ENCODE measurements at regions not wholly inside any gene's neighbourhood (a gene's known extent, or its start where the extent isn't known, plus 50 kb on each side); places are given as distances from the start of the nearest gene placed in this dataset.
"Not testable (repeated sequence)": the region's sequence is repeated elsewhere in the genome, so short reads cannot be mapped to it uniquely, and the experiment has no call there.

DNA sequence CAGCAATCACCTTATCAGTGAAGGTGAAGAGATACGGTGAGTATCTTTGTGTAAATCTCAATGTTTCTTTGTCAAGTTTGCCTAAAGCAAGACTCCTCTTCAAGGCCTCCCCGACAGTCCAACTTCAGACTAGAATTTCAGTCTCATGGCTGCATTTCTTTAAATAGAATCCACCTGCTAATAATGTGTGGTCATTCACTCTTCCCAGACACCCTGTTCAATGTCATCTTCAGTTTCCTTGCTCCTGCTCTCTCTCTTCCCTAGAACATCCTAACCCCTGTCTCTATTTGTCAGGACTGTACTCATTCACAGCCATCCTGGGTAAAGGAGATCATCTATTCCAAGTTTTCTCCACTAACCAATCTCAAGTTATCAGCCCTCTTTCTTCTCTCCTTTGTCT lies 267.3 kb downstream of the EN1 start:
- Histone ChIP-seq H4K20me1 (ENCODE audit: low read depth) (peaks cover 4% of the 10 kb centered on the region), H3K36me3 (no peaks in the 10 kb centered on the region), H3K9ac (no peak overlapping the region), H3K9me3 (ENCODE audit: low read depth) (no peaks in the 10 kb centered on the region), H3F3A (ENCODE audit: low read depth) (peaks cover 7% of the 10 kb centered on the region), H3K4me1 (peaks cover 6% of the 10 kb centered on the region), H3K27me3 (peaks cover 14% of the 10 kb centered on the region), H3K4me2 (no peak overlapping the region), H3K27ac (no peak overlapping the region), H3K4me3 (no peak overlapping the region), H3K79me2 (ENCODE audit: low read depth) (no peaks in the 10 kb centered on the region), H2AFZ (replicated peaks) (no peak overlapping the region)
- DNase-seq (ENCODE audit: low spot score): no peak
- peaks cover 4% of the 10 kb centered on the region for H3K27me3 Mint-ChIP-seq (ENCODE audit: insufficient read depth, low read depth)
- no peaks in the 10 kb centered on the region for H3K36me3 Mint-ChIP-seq
- no peaks in the 10 kb centered on the region for H3K9me3 Mint-ChIP-seq
- no peak overlapping the region for H3K4me3 Mint-ChIP-seq
- TF ChIP-seq EZH2 (IDR thresholded peaks at IDR 0.05): no peak
- TF ChIP-seq EZH2phosphoT487 (IDR thresholded peaks at IDR 0.05): no peak
- TF ChIP-seq, protein P1, sequence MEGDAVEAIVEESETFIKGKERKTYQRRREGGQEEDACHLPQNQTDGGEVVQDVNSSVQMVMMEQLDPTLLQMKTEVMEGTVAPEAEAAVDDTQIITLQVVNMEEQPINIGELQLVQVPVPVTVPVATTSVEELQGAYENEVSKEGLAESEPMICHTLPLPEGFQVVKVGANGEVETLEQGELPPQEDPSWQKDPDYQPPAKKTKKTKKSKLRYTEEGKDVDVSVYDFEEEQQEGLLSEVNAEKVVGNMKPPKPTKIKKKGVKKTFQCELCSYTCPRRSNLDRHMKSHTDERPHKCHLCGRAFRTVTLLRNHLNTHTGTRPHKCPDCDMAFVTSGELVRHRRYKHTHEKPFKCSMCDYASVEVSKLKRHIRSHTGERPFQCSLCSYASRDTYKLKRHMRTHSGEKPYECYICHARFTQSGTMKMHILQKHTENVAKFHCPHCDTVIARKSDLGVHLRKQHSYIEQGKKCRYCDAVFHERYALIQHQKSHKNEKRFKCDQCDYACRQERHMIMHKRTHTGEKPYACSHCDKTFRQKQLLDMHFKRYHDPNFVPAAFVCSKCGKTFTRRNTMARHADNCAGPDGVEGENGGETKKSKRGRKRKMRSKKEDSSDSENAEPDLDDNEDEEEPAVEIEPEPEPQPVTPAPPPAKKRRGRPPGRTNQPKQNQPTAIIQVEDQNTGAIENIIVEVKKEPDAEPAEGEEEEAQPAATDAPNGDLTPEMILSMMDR (IDR thresholded peaks at IDR 0.05): no peak
- peaks cover 13% of the 10 kb centered on the region for H3K4me1 Mint-ChIP-seq
- no peak overlapping the region for H3K27ac Mint-ChIP-seq

DNA sequence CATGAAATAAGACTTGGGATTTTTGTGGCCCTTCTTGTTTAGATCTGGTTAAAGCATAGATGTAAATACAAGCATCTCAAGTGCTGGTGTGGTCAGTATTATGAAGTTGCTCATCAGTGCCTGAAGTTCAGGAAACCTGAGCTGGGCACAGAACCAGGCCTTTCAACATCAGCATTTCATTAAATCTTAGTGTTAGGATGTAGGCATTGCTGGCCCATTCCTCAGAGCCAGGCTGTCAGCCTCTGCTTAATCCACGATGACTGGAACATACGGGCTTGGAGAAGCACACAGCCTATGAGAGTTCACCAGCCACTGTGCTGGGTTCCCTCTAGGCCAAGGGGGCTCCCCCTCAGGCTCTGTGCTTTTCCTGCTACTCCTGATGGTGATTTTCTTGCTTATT lies 270.2 kb downstream of the EN1 start:
- no peak for DNase-seq (ENCODE audit: low spot score)
- no peak overlapping the region for H3K4me3 ChIP-seq
- H2AFZ ChIP-seq (replicated peaks): no peak overlapping the region
- H3F3A ChIP-seq (ENCODE audit: low read depth): no peaks in the 10 kb centered on the region
- H3K9me3 ChIP-seq (ENCODE audit: low read depth): no peaks in the 10 kb centered on the region
- peaks cover 4% of the 10 kb centered on the region for H3K27me3 Mint-ChIP-seq (ENCODE audit: insufficient read depth, low read depth)
- H3K36me3 ChIP-seq: no peaks in the 10 kb centered on the region
- H3K4me1 Mint-ChIP-seq: no peaks in the 10 kb centered on the region
- peaks cover 14% of the 10 kb centered on the region for H3K27me3 ChIP-seq
- H3K9ac ChIP-seq: no peak overlapping the region
- H3K9me3 Mint-ChIP-seq: no peaks in the 10 kb centered on the region
- H3K79me2 ChIP-seq (ENCODE audit: low read depth): no peaks in the 10 kb centered on the region
- no peak for TF ChIP-seq EZH2 (IDR thresholded peaks at IDR 0.05)
- TF ChIP-seq, protein P1 (IDR thresholded peaks at IDR 0.05): no peak
- no peak for TF ChIP-seq EZH2phosphoT487 (IDR thresholded peaks at IDR 0.05)
- no peak overlapping the region for H3K4me3 Mint-ChIP-seq
- no peak overlapping the region for H3K27ac Mint-ChIP-seq
- no peak overlapping the region for H3K4me2 ChIP-seq
- no peaks in the 10 kb centered on the region for H4K20me1 ChIP-seq (ENCODE audit: low read depth)
- no peaks in the 10 kb centered on the region for H3K36me3 Mint-ChIP-seq
- H3K27ac ChIP-seq: no peak overlapping the region
- H3K4me1 ChIP-seq: no peaks in the 10 kb centered on the region

DNA sequence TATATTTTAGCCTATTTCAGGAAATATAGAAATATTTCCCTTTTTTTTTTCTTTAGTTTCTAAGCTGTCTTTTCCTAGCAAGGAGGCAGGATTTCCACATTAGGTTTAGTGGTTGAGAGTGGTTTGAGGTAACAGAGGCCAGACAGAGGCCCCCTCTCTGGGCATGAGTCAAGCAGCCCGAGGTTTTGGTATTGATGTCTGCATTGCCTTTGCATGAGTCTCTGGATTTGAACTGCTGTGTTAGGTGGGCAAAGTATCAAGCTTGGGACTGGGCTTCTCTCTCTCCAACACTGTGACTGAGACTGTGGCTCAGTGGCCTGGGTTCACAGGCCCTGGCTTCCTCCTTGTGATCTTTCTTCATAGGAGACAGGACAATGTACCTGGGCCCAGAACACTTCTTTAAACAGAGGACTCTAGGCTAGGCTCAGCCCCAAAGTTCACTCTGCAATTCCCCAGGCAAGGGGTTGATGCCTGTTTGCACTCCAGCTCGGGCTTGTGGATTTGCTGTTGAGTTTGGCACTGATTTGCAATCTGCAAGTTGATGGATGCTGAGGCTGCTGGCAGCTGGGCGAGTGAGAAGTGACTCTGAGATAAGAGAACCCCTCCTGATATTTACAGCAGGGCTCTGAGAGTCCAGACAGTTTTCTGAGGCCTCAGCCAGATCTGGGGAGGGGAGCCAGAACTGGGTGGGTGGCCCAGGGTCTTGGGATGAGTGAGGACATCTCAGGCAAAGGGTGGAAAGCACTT lies 271.2 kb downstream of the EN1 start:
- no peak for DNase-seq (ENCODE audit: low spot score)
- peaks cover 14% of the 10 kb centered on the region for H3K27me3 ChIP-seq
- H2AFZ ChIP-seq (replicated peaks): no peak overlapping the region
- no peaks in the 10 kb centered on the region for H3K79me2 ChIP-seq (ENCODE audit: low read depth)
- Mint-ChIP-seq H3K9me3 (no peaks in the 10 kb centered on the region), H3K36me3 (no peaks in the 10 kb centered on the region), H3K4me1 (no peaks in the 10 kb centered on the region), H3K4me3 (no peak overlapping the region), H3K27ac (no peak overlapping the region), H3K27me3 (ENCODE audit: insufficient read depth, low read depth) (no peaks in the 10 kb centered on the region)
- no peaks in the 10 kb centered on the region for H4K20me1 ChIP-seq (ENCODE audit: low read depth)
- H3K4me3 ChIP-seq: no peak overlapping the region
- no peak overlapping the region for H3K27ac ChIP-seq
- TF ChIP-seq EZH2 (IDR thresholded peaks at IDR 0.05) (no peak), EZH2phosphoT487 (IDR thresholded peaks at IDR 0.05) (no peak)
- TF ChIP-seq, protein P1 (IDR thresholded peaks at IDR 0.05): no peak
- no peak overlapping the region for H3K9ac ChIP-seq
- no peaks in the 10 kb centered on the region for H3F3A ChIP-seq (ENCODE audit: low read depth)
- H3K4me1 ChIP-seq: no peaks in the 10 kb centered on the region
- no peaks in the 10 kb centered on the region for H3K36me3 ChIP-seq
- no peaks in the 10 kb centered on the region for H3K9me3 ChIP-seq (ENCODE audit: low read depth)
- no peak overlapping the region for H3K4me2 ChIP-seq

DNA sequence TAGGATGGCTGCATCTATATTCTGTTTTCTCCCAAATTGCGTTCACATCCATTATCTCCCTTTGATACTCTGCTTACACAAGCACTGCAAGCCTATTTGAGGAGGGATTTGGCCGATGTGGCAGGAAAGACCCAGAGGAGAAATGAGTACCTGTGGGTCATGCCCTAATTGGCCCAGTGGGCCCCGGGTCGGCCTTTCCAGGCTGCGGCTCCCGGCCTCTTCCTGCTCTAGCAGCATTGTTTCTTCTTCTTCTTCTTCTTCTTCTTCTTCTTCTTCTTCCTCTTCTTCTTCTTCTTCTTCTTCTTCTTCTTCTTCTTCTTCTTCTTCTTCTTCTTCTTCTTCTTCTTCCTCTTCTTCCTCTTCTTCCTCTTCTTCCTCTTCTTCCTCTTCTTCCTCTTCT lies 275.1 kb downstream of the EN1 start:
- H3K27ac Mint-ChIP-seq; H2AFZ ChIP-seq (replicated peaks); H3K27me3 ChIP-seq; H3K36me3 ChIP-seq; H3K27ac ChIP-seq; H3K27me3 Mint-ChIP-seq (ENCODE audit: insufficient read depth, low read depth); H3K4me1 Mint-ChIP-seq; H3K36me3 Mint-ChIP-seq; H4K20me1 ChIP-seq (ENCODE audit: low read depth); H3K9me3 Mint-ChIP-seq; H3K4me3 Mint-ChIP-seq; H3K4me2 ChIP-seq; DNase-seq (ENCODE audit: low spot score); H3F3A ChIP-seq (ENCODE audit: low read depth); H3K4me1 ChIP-seq; H3K9me3 ChIP-seq (ENCODE audit: low read depth); H3K79me2 ChIP-seq (ENCODE audit: low read depth); H3K9ac ChIP-seq; H3K4me3 ChIP-seq: not testable (repeated sequence)

Measured in neural progenitor cell (in vitro differentiated cells).